ENCODE measurements at regions not wholly inside any gene's neighbourhood (a gene's known extent, or its start where the extent isn't known, plus 50 kb on each side); places are given as distances from the start of the nearest gene placed in this dataset.
"Not testable (repeated sequence)": the region's sequence is repeated elsewhere in the genome, so short reads cannot be mapped to it uniquely, and the experiment has no call there.

DNA sequence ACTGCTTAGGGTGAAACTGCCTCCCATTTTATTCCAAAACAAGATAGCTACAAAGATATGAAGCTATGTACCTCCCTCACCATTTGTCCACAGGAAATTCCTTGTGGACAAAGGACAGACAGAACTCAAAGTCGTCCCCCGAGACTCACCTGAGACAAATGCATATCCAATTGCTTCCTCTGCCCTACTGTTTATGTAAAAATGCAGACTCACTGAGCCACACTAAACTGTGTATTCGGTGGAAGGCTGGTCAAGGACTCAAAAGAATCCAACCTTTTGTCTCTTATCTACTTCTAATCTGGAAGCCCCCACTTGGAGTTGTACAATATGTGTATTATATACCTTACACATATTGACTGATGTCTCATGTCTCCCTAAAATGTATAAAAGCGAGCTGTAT is 288.0 kb upstream of the ERCC4 start:
- no peak for DNase-seq

DNA sequence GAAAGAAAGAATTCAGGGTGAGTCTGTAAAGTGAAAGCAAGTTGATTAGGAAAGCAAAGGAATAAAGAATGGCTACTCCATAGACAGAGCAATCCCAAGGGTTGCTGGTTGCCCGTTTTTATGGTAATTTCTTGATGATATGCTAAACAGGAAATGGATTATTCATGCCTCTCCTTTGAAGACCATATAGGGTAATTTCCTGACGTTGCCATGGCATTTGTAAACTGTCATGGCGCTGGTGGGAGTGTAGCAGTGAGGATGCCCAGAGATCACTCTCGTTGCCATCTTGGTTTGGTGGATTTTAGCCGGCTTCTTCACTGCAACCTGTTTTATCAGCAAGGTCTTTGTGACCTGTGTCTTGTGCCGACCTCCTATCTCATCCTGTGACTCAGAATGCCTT is 287.4 kb upstream of the ERCC4 start:
- not testable (repeated sequence) for DNase-seq

DNA sequence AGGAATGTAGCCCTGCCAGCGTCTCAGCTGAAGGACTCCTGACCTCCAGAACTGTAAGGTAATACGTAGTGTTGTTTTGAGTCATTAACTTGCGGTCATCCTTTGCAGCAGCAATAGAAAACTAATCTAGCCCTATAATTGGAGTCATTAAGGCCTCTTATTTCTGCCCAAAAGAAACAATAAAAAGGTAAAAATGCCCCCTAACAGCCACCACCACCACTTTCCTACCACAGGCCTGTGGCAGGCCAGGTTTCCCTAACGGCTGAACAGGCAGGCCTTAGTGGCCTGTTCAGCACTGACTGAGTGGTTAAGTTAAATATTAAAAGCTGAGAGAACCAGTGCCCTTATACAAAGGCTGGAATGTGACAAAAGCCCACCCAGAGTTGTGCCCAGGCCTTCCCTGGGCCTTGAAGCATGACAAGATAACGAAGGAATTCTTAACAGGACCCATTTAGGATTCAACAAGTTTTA is 286.5 kb upstream of the ERCC4 start:
- no peak for DNase-seq

DNA sequence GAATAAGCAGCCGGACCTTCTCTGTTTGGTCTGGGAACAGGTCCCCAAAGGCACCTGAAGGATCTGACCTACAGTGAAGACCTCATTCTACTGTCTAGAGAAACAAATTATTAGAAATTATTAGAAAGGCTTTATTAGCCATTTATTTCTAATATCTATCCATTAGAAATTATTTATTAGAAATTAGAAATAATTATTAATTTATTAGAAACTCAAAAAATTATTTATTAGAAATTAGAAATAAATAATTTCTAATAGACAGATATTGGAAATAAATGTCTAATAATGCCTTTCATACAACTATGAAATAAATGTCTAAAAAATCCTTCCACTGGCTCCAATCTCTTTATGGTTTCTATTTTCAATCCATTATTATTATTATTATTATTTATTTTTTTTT is 285.7 kb upstream of the ERCC4 start:
- DNase-seq = no peak

DNA sequence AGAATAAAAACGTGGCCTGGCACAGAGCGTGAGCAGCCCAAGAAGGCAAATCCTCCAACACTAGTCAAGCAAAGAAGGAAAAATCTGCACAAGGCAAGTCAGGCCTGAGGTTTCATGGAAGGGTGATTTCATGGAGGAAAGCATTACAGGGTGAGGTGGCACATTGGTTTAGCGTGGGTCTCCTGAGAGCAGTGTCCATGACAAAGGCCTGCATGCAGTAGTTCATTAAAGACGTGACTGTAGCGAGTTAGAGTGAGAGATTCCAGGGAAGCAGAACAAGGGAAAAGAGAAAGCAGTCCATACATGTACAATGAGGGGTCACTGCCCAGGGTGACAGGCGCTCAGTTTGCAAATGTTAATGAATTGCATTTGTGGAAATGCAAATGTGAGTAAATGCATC is 285.0 kb upstream of the ERCC4 start:
- DNase-seq = no peak

DNA sequence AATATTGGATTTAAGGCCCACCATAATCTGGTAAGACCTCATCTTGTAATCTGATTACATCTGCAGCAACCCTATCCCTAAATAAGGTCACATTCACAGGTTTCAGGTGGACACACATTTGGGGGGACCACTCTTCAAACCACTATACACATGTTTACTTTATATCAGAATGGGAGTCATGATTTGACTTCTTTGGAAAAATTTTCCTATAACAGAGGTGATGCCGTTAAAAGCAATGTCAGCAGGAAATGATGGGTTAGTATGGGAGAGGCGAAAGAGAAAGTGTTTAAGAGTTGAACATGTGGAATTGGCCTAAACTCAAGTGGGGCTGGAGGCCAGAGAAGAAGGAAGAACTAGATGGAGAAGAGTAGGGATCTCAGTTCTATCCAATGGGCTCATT is 281.7 kb upstream of the ERCC4 start:
- no peak for DNase-seq

DNA sequence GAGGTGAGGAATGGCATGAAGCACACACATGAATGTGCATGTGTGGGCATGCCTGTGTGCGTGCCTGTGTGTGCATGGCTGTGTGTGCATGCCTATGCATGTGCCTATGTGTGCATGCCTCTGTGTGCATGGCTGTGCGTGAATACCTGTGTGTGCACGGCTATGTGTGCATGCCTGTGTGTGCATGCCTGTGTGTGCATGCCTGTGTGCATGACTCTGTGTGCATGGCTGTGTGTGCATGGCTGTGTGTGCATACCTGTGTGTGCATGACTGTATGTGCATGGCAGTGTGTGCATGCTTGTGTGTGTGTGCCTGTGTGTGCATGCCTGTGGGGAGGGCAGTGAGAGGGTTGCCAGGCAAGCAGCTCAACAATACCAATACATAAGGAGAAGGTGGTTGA is 276.5 kb upstream of the ERCC4 start:
- DNase-seq = no peak

DNA sequence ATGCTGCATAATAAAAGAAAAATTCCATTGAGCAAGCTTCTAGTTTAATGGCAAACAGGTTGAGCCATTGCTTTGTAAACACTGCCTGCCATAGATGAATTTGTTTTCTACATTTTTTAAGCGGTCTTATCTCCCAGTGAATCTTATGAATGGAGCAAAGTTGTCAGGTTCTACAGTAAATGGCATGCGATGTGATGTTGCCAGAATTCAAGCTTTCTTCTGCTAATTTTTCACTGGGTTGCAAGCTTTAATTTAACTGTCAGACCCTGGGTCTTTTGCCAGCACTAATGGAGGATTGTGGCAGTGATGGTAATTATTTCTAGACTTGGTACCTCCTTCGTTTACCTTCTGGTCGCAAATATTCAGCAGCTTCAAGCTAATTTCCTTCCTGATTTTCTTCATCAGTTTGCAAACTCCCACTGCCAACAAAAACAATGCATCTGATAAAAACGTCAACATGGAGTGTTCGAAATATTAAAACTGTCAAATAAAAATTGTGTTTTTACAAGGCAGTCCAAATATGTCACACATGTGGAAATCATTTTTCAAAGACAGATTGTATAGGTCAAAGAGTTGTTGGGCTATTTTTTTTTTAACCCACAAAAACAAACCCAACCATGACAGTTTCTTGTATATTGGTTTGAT is 274.2 kb upstream of the ERCC4 start:
- no peak for DNase-seq

DNA sequence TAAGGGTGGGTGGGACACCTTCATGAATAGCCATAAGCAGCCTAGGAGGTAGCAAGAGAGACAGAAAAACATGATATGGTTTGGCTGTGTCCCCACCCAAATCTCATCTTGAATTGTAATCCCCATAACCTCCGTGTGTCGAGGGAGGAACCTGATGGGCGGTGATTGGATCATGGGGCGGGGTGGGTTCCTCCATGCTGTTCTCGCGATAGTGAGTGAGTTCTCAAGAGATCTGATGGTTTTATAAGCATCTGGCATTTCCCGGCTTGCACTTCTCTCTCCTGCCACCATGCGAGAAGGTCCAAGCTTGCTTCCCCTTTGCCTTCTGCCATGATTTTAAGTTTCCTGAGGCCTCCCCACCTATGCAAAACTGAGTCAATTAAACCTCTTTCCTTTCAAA is 259.1 kb upstream of the ERCC4 start:
- DNase-seq = no peak

DNA sequence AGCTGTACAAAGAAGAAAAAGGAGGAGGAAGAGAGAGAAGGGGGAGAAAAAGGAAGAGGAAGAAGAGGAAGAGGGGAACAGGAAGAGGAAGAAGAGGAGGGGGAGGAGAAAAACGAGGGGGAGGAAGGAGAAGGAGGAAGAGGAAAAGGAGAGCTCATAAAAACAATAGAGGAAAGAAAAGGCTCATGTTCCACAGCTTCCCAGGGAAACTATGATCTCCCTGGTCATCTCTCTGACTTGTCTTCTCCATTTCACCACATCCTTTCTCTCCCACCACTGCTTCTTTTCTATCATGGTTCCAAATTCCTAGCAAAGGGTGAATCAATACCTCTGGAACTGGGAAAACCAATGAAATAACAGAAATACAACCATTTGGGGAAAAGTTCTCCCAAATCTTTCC is 254.1 kb upstream of the ERCC4 start:
- DNase-seq = no peak

DNA sequence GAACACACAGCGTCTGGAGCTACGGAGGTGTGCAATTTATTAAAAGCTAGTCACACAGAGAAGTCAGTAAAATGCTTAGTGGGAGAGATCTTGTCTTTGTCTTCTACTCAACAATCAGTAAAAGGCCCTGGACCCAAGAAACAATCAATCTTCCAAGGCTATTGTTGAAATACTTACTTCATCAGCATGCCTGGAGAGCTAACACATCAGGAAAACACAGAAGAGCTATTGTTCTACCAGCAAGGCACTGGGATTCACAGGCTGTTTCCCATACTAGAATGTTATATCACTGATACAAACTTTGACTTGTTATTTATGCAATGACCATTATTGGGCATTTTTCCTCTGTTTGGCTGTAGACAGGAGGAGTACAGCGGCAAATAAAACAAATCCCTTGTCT is 247.8 kb upstream of the ERCC4 start:
- no peak for DNase-seq

DNA sequence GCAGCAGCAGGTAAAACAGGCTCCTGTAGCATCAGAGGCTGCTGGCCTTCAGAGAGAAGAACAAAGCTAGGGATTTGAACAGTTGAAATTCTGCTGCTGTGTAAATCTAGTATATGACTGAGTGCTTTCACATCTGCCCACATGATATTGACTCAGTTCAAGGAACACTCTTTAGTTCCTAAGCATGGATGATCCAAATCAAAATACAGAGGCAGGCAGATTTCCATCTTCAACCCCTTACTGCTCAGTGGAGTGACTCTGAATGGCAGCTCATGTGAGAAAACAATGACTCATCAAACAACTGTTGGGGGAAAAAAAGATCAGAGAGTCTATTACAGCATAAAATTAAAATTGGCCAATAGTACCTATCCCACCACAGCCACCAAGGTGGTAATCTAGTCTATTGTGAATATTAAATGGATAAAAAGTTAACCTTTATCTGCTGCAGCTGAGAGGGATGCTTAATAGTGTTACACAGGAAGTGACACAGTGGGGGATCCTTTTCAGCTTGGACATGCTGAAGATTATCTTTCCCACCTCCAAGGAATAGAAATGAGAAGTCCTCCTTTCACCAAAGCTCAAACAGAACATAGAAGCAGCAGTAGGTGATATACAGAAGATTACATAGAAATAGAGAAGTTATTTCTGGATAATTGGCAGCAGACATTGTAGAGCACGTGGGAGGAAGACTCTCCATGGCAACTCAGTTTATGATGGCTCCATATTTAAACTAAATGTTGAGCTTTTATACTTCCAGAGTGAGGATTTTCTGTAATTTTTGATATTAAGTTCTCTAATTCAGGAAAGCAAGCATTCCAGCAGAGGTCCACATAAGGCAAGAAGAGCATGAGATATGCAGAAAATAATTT is 239.7 kb upstream of the ERCC4 start:
- DNase-seq = no peak

DNA sequence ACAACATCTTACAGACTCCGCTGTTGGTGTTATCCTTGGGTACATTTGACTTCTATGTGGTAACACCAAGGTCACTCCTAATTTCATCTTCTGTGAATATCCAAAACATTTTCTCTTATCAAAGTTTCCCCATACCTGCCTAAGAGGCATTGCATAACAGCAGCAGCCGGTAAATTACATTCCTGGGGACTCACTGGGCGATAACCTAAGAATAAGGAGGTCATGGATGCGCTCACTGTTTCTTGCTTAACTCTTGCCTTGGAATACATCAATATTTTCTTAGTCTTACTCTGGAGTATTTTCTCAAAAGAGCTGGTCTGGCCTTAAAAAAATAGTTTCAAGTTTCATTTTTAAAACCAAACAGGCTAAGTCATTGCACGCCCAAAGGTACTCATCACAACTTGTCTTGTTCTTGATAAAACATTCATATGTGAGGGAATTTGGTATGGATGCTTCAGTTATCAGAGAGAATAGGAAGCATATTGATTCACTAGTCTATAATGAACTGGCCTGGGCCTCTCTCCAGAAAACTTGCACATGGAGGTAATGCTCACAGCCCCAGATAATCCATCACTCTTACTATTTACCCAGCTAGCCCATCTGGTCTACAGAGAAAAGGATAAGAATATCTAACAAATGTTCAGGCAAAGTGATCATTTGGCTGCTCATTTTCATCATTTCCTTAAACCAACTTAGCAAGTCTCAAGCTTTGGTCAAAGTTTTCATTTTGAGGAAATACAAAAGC is 235.0 kb upstream of the ERCC4 start:
- no peak for DNase-seq

DNA sequence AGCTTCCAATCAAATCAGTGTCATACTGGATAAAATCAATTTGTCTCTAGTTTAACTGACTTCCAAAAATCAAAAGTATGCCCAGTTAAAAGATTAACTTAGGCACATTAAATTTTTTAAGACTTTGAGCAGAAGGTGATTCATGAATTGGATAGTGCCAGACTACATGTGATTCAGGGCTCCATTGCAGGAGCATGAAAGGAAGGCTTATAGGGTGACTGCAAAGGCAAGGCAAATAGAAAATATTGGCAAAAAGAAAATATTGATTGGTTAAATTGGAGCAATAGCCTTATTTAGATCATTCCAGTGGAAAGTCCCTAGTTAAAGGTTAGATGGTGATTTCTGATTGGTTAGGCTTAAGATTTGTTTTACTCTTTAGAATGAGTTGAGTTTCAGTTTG is 223.9 kb upstream of the ERCC4 start:
- no peak for DNase-seq

DNA sequence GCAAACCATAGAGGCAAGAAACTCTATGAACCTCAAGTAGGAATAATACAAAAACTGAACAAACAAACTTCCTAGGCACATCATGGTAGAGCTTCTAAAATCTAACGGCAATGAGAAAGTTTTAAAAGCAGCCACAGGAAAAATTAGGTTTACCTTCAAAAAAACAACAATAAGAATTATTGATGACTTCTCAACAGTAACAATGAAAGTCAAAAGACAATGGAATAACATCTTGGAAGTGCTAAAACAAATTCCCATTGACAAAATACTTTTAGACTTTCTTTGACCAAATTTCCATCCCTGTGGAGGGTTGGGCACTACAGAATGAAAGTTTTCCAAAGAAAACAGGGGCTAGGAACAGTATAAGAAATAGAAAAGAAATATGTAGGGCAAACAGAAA is 222.9 kb upstream of the ERCC4 start:
- no peak for DNase-seq

DNA sequence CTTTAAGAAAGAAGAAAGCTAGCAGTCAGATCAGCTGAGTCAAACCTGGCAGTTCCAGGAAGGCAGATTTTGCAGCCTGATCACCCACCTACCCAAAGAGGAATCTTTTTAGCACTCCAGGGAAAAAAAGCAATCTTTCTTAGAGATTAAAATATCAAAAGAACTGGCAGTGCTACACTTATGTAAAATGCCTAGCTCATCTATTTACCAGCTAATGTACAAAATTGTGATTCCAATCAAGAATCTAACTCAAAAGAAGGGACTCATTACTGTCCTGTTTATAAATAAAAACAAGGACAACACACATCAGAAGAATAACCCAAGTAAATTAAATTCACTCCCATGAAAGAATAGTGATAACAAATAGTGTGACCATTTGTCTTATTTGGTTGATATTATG is 222.4 kb upstream of the ERCC4 start:
- DNase-seq = no peak

DNA sequence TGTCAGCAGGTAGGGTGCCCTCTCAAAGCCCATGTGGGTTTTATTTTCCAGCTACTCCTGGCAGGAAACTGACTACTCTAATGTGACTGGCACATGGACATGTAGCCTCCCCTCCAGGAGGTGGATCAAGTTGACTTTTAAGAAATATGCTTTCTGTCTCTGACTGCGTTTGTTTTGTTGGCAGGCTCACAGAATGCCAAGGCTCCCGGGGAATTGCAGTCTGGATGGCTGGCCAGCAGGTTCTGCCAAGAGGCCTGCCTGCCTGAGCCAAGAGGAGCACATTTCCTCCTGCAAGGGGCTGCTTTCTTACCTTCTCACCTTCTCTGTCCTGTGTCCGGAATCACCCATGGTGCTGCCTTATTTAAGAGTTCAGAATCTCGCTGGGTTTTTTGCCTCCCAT is 217.3 kb upstream of the ERCC4 start:
- DNase-seq = no peak

DNA sequence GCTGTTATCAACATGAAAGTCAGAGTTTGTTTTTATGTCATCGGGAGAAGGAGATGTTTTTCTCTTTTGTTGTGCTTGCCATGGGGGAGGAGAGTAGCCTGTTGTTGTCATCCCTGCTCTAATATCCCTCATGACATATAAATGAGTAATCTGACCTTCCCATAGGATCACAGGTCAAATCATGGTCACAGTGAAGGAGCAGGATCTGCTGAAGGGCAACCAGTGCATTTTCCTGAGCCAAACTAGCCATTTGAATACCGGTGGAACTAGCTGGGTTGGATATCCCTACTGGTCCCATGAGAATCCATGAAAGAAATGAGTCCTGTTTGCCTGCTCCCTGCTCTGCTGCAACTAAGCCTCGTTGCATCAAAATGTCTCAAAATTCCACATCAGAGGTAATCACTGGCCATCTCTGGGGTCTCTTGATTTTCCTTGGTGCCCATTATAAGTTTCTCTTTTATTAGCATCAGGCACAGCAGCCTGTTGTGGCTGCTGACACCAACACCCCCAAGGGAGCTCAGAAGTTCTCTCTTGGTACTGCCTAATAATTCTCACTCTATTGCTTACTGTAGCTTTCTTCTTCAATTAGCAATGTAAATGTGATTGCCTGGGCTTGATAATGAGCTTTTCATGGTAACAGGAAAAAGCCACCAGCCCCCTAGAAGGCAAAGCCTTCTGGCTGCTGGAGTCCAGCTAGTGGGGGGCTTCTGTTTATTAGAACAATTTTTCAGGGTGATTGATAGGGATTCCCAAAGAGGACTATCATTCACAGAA is 211.4 kb upstream of the ERCC4 start:
- no peak for DNase-seq

DNA sequence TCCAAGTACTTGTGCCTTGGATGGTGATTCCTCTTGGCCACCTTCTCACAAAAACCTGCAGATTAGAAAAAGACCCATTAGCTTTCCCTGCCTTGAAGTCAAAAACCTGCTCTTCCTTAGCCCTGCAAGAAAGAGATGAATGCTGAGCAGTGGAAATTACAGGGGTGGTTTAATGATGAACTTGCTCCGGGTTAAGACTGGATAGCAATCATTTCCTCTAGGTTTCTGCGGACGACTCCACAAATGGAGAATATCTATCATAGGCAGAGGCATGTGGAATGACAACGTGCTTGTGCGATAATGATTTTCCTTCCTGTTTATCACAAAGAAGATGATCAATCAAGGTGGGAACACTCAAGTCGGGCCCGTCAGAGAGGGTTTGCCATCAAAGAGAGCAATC is 201.2 kb upstream of the ERCC4 start:
- DNase-seq = no peak

DNA sequence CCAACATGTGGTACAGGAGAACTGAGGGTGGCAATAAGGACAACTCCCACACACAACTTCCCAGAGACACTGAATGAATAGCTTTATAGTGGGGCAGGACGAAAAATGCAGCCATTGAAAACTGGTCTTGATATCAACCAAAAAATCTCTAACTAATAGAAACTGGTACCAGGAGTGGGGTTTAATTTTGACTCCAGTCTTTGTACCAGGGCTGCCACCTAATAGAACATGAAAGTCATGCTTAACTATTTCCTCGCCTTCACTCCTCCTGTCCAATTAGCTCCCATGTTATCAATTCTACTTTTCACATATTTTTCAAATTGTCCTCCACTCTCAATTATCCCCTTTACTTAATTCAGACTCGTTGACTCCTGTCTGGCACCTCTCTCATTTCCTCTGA is 192.0 kb upstream of the ERCC4 start:
- no peak for DNase-seq

DNA sequence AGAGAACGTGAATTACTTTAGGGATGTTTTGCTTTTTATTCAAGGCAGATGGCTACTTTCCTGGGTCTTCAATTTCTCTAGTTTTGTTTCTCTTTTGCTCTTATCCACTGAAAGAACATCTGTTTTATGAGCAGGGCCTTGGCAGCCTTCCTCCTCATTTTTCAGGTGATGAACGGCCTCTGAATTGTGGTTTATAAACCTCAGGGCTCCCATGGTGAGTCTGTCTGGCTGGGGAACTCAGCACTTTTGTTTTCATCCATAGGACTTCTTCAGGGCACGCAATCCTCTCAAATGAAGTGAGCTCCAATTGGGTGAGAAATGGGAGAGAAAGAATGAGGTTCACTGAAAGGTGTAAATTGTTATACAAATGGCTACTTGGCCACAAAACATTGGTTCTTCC is 186.4 kb upstream of the ERCC4 start:
- DNase-seq = no peak

DNA sequence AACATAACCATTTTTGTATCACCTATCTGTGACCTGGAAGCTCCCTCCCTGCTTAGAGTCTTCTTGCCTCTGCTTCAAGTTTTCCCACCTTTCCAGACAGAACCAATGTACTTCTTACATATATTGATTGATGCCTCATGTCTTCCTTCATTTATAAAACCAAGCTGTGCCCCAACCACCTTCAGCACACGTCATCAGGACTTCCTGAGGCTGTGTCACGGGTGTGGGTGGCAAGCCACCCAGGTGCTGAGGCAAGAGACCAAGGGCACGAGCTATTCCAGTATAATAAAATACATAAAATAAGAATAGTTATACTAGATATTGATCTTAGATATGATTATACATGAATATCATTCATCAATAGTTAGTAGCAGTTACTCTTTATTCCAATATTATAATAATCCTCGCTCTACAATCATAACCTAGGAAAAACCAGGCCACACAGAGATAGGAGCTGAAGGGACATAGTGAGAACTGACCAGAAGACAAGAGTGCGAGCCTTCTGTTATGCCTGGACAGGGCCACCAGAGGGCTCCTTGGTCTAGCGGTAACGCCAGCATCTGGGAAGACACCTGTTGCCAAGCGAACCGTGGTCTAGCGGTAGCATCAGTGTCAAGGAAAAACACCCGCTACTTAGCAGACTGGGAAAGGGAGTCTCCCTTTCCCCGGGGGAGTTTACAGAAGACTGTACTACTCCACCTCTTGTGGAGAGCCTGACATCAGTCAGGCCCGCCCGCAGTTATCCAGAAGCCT is 180.2 kb upstream of the ERCC4 start:
- DNase-seq = not testable (repeated sequence)
